HL-60 (cell line): ENCODE measurements at regions not wholly inside any gene's neighbourhood (a gene's known extent, or its start where the extent isn't known, plus 50 kb on each side); places are given as distances from the start of the nearest gene placed in this dataset.

Experiments
- DNase-seq, 2 experiments: peaks; one replicate each; pipeline ENCODE4 v3.0.0-alpha.2; 2010 to 2020; ENCODE audit warnings: low read depth in 1 of 2, low spot score in 1 of 2
- H3K27ac ChIP-seq: fragments of 250-450 bp; sonication (Bioruptor Pico); replicated peaks from 2 replicates; pipeline ENCODE4 v1.5.1; 2020; ENCODE audit warnings: mild to moderate bottlenecking, moderate library complexity
- H3K27me3 ChIP-seq: fragments of 250-450 bp; sonication (Bioruptor Pico); 2 replicates; pipeline ENCODE4 v1.5.1; 2021; ENCODE audit warnings: mild to moderate bottlenecking, moderate library complexity; ENCODE audit not compliant: insufficient read depth, poor library complexity, severe bottlenecking
- H3K4me3 ChIP-seq: replicated peaks from 2 replicates; pipeline ENCODE4 v1.5.1; 2011; ENCODE audit warnings: mild to moderate bottlenecking, control low read depth, low read length; ENCODE audit not compliant: insufficient read depth
- CTCF ChIP-seq: IDR thresholded peaks from one replicate; pipeline ENCODE4 v1.5.1; 2011; ENCODE audit warnings: low read length, control low read depth, inconsistent platforms; ENCODE audit not compliant: insufficient read depth
- GABPA ChIP-seq: IDR thresholded peaks from 2 replicates; pipeline ENCODE4 v1.6.1; 2012; ENCODE audit warnings: low read depth
- POLR2AphosphoS5 ChIP-seq: IDR thresholded peaks from 2 replicates; pipeline ENCODE4 v1.6.1; 2012; ENCODE audit warnings: low read depth
- REST ChIP-seq: IDR thresholded peaks from 2 replicates; pipeline ENCODE4 v1.6.1; 2012; ENCODE audit warnings: low read depth; ENCODE audit not compliant: insufficient replicate concordance
- SPI1 ChIP-seq: IDR thresholded peaks from 2 replicates; pipeline ENCODE4 v1.6.1; 2012; ENCODE audit warnings: low read depth, mild to moderate bottlenecking, borderline replicate concordance

DNA sequence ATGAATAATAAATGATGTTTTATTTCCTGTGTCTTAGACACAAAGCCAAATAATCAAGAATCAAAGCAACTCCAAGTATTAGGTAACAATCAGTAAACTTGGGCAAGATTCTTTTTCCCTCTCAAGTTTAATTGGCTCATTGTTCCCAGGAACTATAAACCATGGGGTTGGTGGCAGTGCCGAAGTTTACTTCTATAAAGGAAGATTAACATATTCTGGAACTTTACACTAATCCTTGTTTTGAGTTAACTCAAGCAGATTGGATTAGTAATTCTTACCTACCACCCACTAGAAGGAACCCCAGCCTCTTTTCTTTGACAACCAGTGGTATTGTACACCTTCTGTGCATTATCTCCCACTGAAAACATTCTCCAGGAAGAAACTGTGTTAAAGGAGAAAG, 197.1 kb downstream of the EXOC5 start:
- H3K27ac ChIP-seq = no peak overlapping the region
- no peak overlapping the region for H3K4me3 ChIP-seq
- TF ChIP-seq REST (no peak), POLR2AphosphoS5 (no peak), SPI1 (no peak), CTCF (no peak), GABPA (no peak)
- DNase-seq = no peak
- peaks cover 5% of the 10 kb centered on the region for H3K27me3 ChIP-seq

DNA sequence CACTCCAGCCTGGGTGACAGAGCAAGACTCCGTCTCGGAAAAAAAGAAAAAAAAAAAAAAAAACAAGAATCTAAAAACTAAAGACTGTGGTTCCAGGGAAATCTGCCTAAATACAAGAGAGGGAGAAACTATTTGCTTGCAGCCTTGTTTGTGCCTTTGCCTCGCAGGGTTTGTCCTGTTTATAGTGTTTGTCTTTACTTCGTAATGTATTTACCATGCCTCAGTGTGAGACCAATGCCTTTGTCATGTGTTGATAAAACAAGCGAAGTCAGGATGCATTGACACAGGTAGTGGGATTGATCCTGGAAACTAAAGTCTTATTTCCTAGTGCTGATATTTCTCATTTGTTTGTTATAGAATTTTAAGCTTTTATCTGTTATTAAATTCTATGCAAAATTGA, 199.0 kb downstream of the EXOC5 start:
- DNase-seq = no peak
- H3K27me3 ChIP-seq = peaks cover 14% of the 10 kb centered on the region
- no peak overlapping the region for H3K4me3 ChIP-seq
- TF ChIP-seq GABPA (no peak), CTCF (no peak), SPI1 (no peak), POLR2AphosphoS5 (no peak), REST (no peak)
- no peak overlapping the region for H3K27ac ChIP-seq

DNA sequence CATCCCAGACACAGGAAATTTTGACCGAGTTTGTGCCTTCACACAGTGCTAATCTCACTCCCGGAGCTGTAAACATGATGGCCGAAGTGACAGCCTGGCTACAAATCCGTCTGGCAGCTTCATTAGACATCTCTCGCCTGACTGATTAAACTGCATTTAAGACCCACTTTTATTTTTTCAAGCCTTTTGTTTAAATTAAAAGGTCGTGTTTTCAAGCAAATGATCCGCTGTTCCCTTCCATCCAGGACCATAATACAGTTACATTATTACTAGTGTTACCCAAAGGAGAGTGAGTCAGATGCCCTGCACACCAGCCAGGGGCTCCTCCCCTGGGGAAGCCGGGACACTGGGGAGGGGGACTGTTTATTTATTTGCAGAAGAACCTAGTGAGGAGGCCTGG, 200.2 kb downstream of the EXOC5 start:
- H3K27me3 ChIP-seq = peaks cover 14% of the 10 kb centered on the region
- TF ChIP-seq POLR2AphosphoS5 (no peak), SPI1 (no peak), REST (no peak), GABPA (no peak), CTCF (no peak)
- no peak for DNase-seq

More for the DNA sequence above, 200.2 kb downstream of the EXOC5 start:
- H3K27ac ChIP-seq = no peak overlapping the region
- no peak overlapping the region for H3K4me3 ChIP-seq
